ENCODE measurements at regions not wholly inside any gene's neighbourhood (a gene's known extent, or its start where the extent isn't known, plus 50 kb on each side); places are given as distances from the start of the nearest gene placed in this dataset.

- no peak overlapping the region for H3K4me3 Mint-ChIP-seq
- no peak overlapping the region for H3K4me2 ChIP-seq
- no peak overlapping the region for H3K4me3 ChIP-seq
- peaks cover 7% of the 10 kb centered on the region for H3K27me3 Mint-ChIP-seq (ENCODE audit: insufficient read depth, low read depth, poor library complexity)
- no peaks in the 10 kb centered on the region for H3K36me3 ChIP-seq (ENCODE audit: insufficient read depth)
- H3K79me2 ChIP-seq (replicated peaks; ENCODE audit: insufficient read depth): no peaks in the 10 kb centered on the region
- no peak for TF ChIP-seq POLR2AphosphoS5 (IDR thresholded peaks at IDR 0.05; ENCODE audit: low read depth)
- no peak for TF ChIP-seq JUNB (IDR thresholded peaks at IDR 0.05; ENCODE audit: unreplicated experiment)
- TF ChIP-seq ZNF462 (CRISPR knock-in tag; IDR thresholded peaks at IDR 0.05): no peak
- TF ChIP-seq EZH2 (IDR thresholded peaks at IDR 0.05; ENCODE audit: low read depth, unreplicated experiment): no peak
- TF ChIP-seq STAT1 (IDR thresholded peaks at IDR 0.05; ENCODE audit: unreplicated experiment): no peak
- no peak for TF ChIP-seq ZNF331 (CRISPR knock-in tag; IDR thresholded peaks at IDR 0.05; ENCODE audit: low read depth)
- TF ChIP-seq ETS1 (IDR thresholded peaks at IDR 0.05): no peak
- TF ChIP-seq NANOG (IDR thresholded peaks at IDR 0.05; ENCODE audit: borderline replicate concordance): no peak
- TF ChIP-seq REST (IDR thresholded peaks at IDR 0.05; ENCODE audit: unreplicated experiment): no peak
- no peak for TF ChIP-seq CTCF (conservative IDR thresholded peaks at IDR 0.05; ENCODE audit: low read depth in 2 of 2)
- no peak for TF ChIP-seq EZH2phosphoT487 (IDR thresholded peaks at IDR 0.05; ENCODE audit: unreplicated experiment)
- TF ChIP-seq CREB1 (CRISPR knock-in tag; IDR thresholded peaks at IDR 0.05; ENCODE audit: low read depth): no peak
- TF ChIP-seq ZNF114 (CRISPR knock-in tag; IDR thresholded peaks at IDR 0.05): no peak
- H3K27ac ChIP-seq (ENCODE audit: low read depth): no peak overlapping the region
- no peak for DNase-seq (ENCODE audit: low spot score)
- peaks cover 38% of the 10 kb centered on the region for H3K4me1 Mint-ChIP-seq
- H3K27me3 ChIP-seq (ENCODE audit: insufficient read depth): no peaks in the 10 kb centered on the region
- no peak overlapping the region; the same call in 1 of the 2 replicates for H3K27ac Mint-ChIP-seq
- H3F3A ChIP-seq (replicated peaks; ENCODE audit: low read depth): no peaks in the 10 kb centered on the region
- no peaks in the 10 kb centered on the region for H3K36me3 Mint-ChIP-seq (ENCODE audit: low read depth)
- peaks cover 11% of the 10 kb centered on the region; the same call in 1 of the 2 replicates for H3K9me2 ChIP-seq (ENCODE audit: insufficient read depth)
- H3K9me3 Mint-ChIP-seq: no peaks in the 10 kb centered on the region
- ATAC-seq: no peak
- no peaks in the 10 kb centered on the region for H4K20me1 ChIP-seq (replicated peaks; ENCODE audit: insufficient read depth)
- H2AFZ ChIP-seq: no peak overlapping the region
- peaks cover 39% of the 10 kb centered on the region for H3K4me1 ChIP-seq (ENCODE audit: insufficient read depth)
These were observed 255.3 kb upstream of the MTNR1B start for GRCh38 chr11:92714111-92714510.

Measured in GM23338 (cell line).